Mammary epithelial cell (primary cell): ENCODE measurements at regions not wholly inside any gene's neighbourhood (a gene's known extent, or its start where the extent isn't known, plus 50 kb on each side); places are given as distances from the start of the nearest gene placed in this dataset.

Source experiments
- CTCF ChIP-seq, 2 donors: IDR thresholded peaks in 1 of 2; conservative IDR thresholded peaks in 1 of 2; 2 replicates each; pipeline ENCODE4 v1.5.1; 2011 to 2012; ENCODE audit warnings: inconsistent platforms in 2 of 2, low read length in 2 of 2, mild to moderate bottlenecking in 2 of 2, control low read depth in 1 of 2, low read depth in 1 of 2; ENCODE audit not compliant: insufficient read depth in 1 of 2; ENCODE audit errors: extremely low read depth in 1 of 2
- EZH2 ChIP-seq: IDR thresholded peaks from 2 replicates; pipeline ENCODE4 v1.6.1; 2012; ENCODE audit warnings: low read length, inconsistent platforms, borderline replicate concordance

GRCh38 chr7:67525588-67525987 is 529.0 kb downstream of the TYW1 start:
- no peak for TF ChIP-seq CTCF (conservative IDR thresholded peaks at IDR 0.05 in 1 of 2, IDR thresholded peaks at IDR 0.05 in 1 of 2; ENCODE audit: extremely low read depth in 1 of 2, insufficient read depth in 1 of 2, low read depth in 1 of 2, low read length in 2 of 2)
- no peak for TF ChIP-seq EZH2
